ENCODE measurements at regions not wholly inside any gene's neighbourhood (a gene's known extent, or its start where the extent isn't known, plus 50 kb on each side); places are given as distances from the start of the nearest gene placed in this dataset.
"Not testable (repeated sequence)": the region's sequence is repeated elsewhere in the genome, so short reads cannot be mapped to it uniquely, and the experiment has no call there.

DNA sequence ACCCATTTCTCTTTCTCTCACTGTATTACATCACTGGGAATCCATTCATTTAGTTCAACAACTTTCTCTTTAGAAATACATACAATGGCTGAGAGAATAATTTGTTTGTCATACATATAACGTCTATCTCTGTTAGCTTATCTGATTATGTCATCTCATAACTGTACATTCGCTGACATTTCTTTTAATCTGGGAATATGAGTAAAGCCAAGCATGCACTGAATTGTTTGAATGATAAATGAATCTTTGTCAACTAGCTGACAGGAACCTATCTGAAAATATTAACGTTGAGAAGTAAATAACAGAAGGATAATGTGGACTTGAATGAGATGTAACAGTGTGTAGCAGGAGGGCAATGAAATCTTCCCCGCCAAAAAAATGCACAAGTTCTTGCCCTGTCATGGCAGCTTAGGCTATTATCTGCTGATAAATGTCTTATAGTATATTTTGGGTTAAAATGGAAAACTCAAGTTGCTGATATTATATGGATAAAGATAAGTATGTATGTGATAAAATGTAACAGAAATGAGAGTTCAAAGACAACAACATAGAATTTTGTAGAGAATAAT lies 581.2 kb upstream of the ADGRB3 start:
- no peak for DNase-seq

DNA sequence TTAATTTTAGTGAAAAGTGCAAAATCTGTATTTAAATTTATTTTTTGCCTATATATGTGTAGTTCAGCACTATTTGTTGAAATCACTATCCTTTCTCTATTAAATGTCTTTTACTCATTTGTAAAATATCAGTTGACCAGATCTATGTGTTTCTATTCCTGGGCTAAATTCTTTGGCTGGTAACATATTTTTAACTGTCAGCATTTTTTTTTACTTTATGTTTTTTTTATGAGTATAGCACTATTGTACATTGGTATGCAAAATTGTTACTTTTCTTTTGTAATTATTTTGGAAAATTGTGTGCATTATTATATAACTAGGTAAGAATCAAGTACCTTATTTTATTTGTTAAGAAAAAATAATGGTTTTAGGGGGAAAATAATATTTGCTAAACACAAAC lies 582.8 kb upstream of the ADGRB3 start:
- DNase-seq, result no peak

GRCh38 chr6:68049562-68049961 lies 585.5 kb upstream of the ADGRB3 start:
- DNase-seq, result no peak

GRCh38 chr6:68046756-68047155 lies 588.3 kb upstream of the ADGRB3 start:
- DNase-seq, result no peak

GRCh38 chr6:68046302-68046701 lies 588.8 kb upstream of the ADGRB3 start:
- DNase-seq, result no peak

DNA sequence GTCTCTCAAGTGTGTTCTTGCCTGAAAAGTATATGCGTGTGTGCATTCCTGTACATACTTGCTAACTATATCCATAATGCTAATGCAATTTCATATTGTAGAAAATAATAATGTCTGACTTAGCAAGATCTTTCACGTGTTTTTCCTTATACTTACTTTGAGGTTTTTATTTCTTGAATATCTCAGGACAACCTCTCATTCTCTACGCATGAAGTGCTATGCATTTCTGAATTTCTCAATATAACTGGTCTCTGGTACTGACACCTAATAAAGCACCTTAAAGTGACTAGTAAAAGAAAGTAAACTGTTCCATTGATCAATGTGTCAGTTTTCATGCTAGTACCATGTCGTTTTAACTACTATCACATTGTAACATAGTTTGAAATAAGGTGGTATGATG lies 589.9 kb upstream of the ADGRB3 start:
- no peak for DNase-seq

- DNase-seq, result no peak
Observed at GRCh38 chr6:68044264-68044663, 590.8 kb upstream of the ADGRB3 start.

GRCh38 chr6:68043122-68043398 lies 592.0 kb upstream of the ADGRB3 start:
- DNase-seq, result no peak

DNA sequence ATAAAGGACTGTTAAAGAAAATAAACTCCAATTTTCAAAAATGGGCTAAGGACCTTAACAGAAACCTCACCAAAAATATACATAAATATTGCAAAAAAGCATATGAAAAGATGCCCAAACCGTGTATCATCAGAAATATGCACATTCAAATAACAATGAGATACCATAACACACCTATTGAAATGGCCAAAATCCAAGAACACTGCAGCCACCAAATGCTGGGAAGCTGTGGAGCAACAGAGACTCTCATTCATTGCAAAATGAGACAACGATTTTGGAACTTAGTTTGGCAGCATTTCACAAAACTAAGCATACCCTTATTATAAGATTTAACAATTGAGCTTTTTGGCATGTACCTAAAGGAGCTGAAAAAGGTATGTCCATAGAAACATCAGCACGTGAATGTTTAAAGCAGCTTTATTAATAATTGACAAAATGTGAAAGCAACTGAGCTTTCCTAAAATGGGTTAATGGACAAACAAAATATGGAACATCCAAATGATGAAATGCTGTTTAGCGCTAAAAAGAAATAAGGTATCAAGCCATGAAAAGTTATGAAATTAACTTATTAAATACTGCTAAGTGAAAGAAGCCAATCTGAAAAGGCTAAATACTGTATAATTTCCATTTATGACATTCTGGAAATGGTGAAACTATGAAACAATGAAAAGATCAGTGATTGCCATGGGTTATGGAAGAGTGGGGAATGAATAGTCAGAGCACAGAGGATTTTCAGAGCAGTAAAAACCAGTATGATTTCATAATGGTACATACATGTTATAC lies 592.6 kb upstream of the ADGRB3 start:
- no peak for DNase-seq

GRCh38 chr6:68040780-68041179 lies 594.3 kb upstream of the ADGRB3 start:
- no peak for DNase-seq

DNA sequence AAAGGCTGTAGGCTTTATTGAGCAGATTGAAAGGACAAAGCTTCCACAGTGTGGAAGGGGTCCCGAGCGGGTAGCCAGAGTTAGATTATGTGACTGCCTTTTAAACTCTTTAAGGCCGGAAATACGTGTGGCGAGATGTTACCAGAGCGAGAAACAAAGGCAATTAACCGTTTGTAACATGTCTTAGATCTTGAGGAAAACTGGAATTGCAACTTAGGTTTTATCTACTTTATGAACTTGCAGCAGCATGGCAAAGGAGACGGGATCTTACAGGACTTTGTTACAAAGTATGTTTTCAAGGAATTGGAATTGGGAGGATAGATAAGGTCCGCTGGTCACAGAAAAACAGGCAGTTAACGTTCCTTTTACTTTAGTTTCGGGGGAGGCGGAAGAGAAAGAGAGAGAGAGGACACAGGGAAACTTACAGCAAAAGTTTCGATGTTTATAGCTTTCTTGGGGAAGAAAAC lies 594.7 kb upstream of the ADGRB3 start:
- no peak for DNase-seq

GRCh38 chr6:68039641-68040311 lies 595.3 kb upstream of the ADGRB3 start:
- no peak for DNase-seq

GRCh38 chr6:68038815-68039408 lies 596.2 kb upstream of the ADGRB3 start:
- no peak for DNase-seq

- no peak for DNase-seq
Observed at GRCh38 chr6:68032217-68032616, 602.9 kb upstream of the ADGRB3 start.

DNA sequence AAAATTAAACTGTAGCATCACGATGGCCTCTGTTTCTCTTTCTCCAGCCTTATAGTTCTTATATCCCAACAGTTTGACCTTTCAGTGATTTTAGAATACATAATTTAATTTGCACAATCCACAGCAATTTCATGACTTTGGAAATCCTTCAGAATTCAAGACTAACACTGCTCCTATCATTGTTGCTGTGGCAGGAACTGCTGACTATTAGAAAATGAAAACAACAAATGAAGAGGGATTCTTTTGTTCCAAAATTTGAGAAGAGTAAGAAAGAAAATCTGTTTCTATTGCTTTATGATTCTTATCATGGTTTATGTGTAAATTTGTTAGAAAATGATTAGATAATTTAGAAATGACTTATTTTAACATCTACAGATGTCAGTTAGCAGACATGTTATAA lies 604.0 kb upstream of the ADGRB3 start:
- no peak for DNase-seq

- no peak for DNase-seq
Observed at GRCh38 chr6:68026483-68026882, 608.6 kb upstream of the ADGRB3 start.

GRCh38 chr6:68025764-68026163 lies 609.3 kb upstream of the ADGRB3 start:
- no peak for DNase-seq

DNA sequence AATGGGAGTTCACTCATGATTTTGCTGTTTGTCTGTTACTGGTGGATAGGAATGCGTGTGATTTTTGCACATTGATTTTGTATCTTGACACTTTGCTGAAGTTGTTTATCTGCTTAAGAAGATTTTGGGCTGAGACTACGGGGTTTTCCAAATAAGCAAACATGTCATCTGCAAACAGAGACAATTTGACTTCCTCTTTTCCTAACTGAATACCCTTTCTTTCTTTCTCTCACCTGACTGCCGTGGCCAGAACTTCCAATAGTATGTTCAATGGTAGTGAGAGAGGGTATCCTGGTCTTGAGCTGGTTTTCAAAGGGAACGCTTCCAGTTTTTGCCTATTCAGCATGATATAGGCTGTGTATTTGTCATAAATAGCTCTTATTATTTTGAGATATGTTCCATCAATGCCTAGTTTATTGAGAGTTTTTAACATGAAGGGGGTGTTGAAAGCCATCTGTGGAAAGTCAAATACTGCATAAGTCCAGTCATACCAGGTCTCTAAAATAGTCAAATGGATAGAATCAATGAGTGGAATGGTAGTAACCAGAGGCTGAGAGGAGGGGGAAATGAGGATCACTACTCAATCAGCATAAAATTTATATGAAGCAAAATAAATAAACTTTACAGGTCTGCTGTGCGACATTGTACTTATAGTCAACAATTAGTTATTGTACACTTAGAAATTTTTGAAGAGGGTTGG lies 610.4 kb upstream of the ADGRB3 start:
- DNase-seq, result no peak

GRCh38 chr6:68022968-68023367 lies 612.1 kb upstream of the ADGRB3 start:
- DNase-seq, result not testable (repeated sequence)

GRCh38 chr6:68013780-68014515 lies 621.1 kb upstream of the ADGRB3 start:
- no peak for DNase-seq

DNA sequence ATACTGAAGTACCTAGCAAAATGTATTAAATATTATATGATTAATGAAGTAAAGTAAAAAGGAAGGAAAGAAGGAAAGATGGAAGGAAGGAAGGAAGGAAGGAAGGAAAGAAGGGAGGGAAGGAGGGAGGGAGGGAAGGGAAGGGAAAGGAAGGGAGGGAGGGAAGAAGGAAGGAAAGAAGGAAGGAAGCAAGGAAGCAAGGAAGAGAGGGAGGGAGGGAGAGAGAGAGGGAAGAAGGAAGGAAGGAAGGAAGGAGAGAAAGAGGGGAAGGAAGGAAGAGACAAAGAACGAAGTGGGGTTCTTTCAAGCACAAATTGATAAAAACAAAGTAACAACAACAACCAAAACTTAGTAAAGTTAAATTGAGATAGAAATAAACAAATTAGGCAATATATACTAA lies 622.3 kb upstream of the ADGRB3 start:
- no peak for DNase-seq

DNA sequence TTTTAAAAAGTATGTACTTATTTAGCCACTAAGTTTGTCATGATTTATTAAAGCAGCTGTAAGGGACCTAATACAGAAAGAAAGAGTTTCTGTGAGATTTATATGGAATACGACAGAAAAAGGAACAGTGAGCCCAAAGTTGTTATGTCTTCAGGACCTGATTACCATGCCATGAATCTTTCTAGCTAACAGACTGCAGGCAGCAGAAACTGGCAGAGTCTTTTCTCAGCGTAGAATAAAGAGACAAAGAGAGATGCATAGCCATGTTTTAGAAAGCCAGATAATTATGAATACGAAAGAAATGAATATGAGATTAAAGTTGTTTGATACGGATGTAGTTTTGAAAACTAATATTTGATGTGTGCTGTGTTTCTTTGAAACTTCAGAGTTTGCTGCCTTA lies 624.1 kb upstream of the ADGRB3 start:
- no peak for DNase-seq

- DNase-seq, result no peak
Observed at GRCh38 chr6:68008445-68008844, 626.6 kb upstream of the ADGRB3 start.

Measured in T-helper 1 cell (primary cell).